SK-N-SH treated with all-trans-retinoic acid at 6 μM for 48 hours (cell line): ENCODE measurements at regions not wholly inside any gene's neighbourhood (a gene's known extent, or its start where the extent isn't known, plus 50 kb on each side); places are given as distances from the start of the nearest gene placed in this dataset.

Source experiments
- ARNTL ChIP-seq: fragments of 450-650 bp; formaldehyde crosslinking; IDR thresholded peaks from 2 replicates; pipeline ENCODE4 v1.5.0; 2020; ENCODE audit warnings: low read depth, mild to moderate bottlenecking, moderate library complexity, borderline replicate concordance
- CREB5 ChIP-seq: fragments of 250-450 bp; sonication (Bioruptor Pico); IDR thresholded peaks from 2 replicates; pipeline ENCODE4 v1.5.1; 2020; ENCODE audit warnings: low read depth, mild to moderate bottlenecking, moderate library complexity
- ESRRG ChIP-seq: fragments of 250-450 bp; sonication (Bioruptor Pico); IDR thresholded peaks from 2 replicates; pipeline ENCODE4 v1.6.1; 2021; ENCODE audit warnings: mild to moderate bottlenecking
- ISL1 ChIP-seq: fragments of 250-450 bp; sonication (Bioruptor Pico); IDR thresholded peaks from 2 replicates; pipeline ENCODE4 v2.1.2; 2022; ENCODE audit warnings: mild to moderate bottlenecking, moderate library complexity
- OSR1 ChIP-seq: fragments of 250-450 bp; sonication (Bioruptor Pico); IDR thresholded peaks from 2 replicates; pipeline ENCODE4 v1.8.0; 2022; ENCODE audit warnings: moderate library complexity, mild to moderate bottlenecking, inconsistent platforms
- PATZ1 ChIP-seq: fragments of 250-450 bp; sonication (Bioruptor Pico); IDR thresholded peaks from 2 replicates; pipeline ENCODE4 v1.8.0; 2020; ENCODE audit warnings: mild to moderate bottlenecking, moderate library complexity, borderline replicate concordance
- PPARA ChIP-seq: fragments of 250-450 bp; sonication (Bioruptor Pico); IDR thresholded peaks from 2 replicates; pipeline ENCODE4 v1.5.0; 2020; ENCODE audit warnings: mild to moderate bottlenecking, borderline replicate concordance
- RARB ChIP-seq: fragments of 250-450 bp; sonication (Bioruptor Pico); IDR thresholded peaks from 2 replicates; pipeline ENCODE4 v1.8.0; 2021; ENCODE audit warnings: mild to moderate bottlenecking, moderate library complexity
- SNAI2 ChIP-seq: fragments of 250-450 bp; sonication (Bioruptor Pico); IDR thresholded peaks from 2 replicates; pipeline ENCODE4 v1.5.0; 2020; ENCODE audit warnings: mild to moderate bottlenecking, moderate library complexity
- TCF4 ChIP-seq: fragments of 250-450 bp; sonication (Bioruptor Pico); IDR thresholded peaks from 2 replicates; pipeline ENCODE4 v1.8.0; 2021; ENCODE audit warnings: mild to moderate bottlenecking, moderate library complexity, borderline replicate concordance
- TOX ChIP-seq: fragments of 250-450 bp; sonication (Bioruptor Pico); IDR thresholded peaks from 2 replicates; pipeline ENCODE4 v1.8.0; 2021; ENCODE audit warnings: mild to moderate bottlenecking, moderate library complexity, borderline replicate concordance
- ZFP3 ChIP-seq: fragments of 250-450 bp; sonication (Bioruptor Pico); IDR thresholded peaks from 2 replicates; pipeline ENCODE4 v1.5.0; 2020; ENCODE audit warnings: mild to moderate bottlenecking, moderate library complexity
- ZFP30 ChIP-seq: fragments of 450-650 bp; formaldehyde crosslinking; IDR thresholded peaks from 2 replicates; pipeline ENCODE4 v1.5.0; 2022; ENCODE audit warnings: mild to moderate bottlenecking, moderate library complexity
- ZNF70 ChIP-seq: fragments of 450-650 bp; formaldehyde crosslinking; IDR thresholded peaks from 2 replicates; pipeline ENCODE4 v1.5.0; 2020; ENCODE audit warnings: mild to moderate bottlenecking, moderate library complexity

- TF ChIP-seq PATZ1 (no peak), ARNTL (CRISPR knock-in tag) (no peak), TCF4 (CRISPR knock-in tag) (no peak), ZFP30 (CRISPR knock-in tag) (no peak), TOX (CRISPR knock-in tag) (no peak), PPARA (CRISPR knock-in tag) (no peak), OSR1 (CRISPR knock-in tag) (no peak), ISL1 (no peak), RARB (no peak), ZFP3 (no peak), CREB5 (CRISPR knock-in tag) (no peak), ZNF70 (CRISPR knock-in tag) (no peak), ESRRG (CRISPR knock-in tag) (no peak), SNAI2 (CRISPR knock-in tag) (no peak)
These were observed 112.8 kb upstream of the PRKCQ start for GRCh38 chr10:6692856-6693255.
